RWPE1 (cell line): ENCODE measurements at regions not wholly inside any gene's neighbourhood (a gene's known extent, or its start where the extent isn't known, plus 50 kb on each side); places are given as distances from the start of the nearest gene placed in this dataset.

Experiments
- CTCF ChIA-PET: fragments of 350-600 bp; sonication (Branson Sonifier 250); formaldehyde crosslinking; extraction: SDS; loops from one replicate; lab custom pipeline; 2021; lab: Yijun Ruan, JAX
- POLR2A ChIA-PET: fragments of 400-600 bp; formaldehyde crosslinking; extraction: SDS; loops from one replicate; lab custom pipeline; 2020; ENCODE audit warnings: antibody characterized with exemption; ENCODE audit not compliant: low non-redundant PET; lab: Yijun Ruan, JAX
- DNase-seq: peaks from one replicate; pipeline ENCODE4 v3.0.0; 2012; ENCODE audit warnings: low spot score
- H3K27ac ChIP-seq: fragments of 450-650 bp; 2 replicates; pipeline ENCODE4 v1.5.1; 2017
- TF ChIP-seq, protein P1 (sequence below): fragments of 450-650 bp; conservative IDR thresholded peaks from 2 replicates; pipeline ENCODE4 v1.5.1; 2017; ENCODE audit warnings: low read depth, mild to moderate bottlenecking

DNA sequence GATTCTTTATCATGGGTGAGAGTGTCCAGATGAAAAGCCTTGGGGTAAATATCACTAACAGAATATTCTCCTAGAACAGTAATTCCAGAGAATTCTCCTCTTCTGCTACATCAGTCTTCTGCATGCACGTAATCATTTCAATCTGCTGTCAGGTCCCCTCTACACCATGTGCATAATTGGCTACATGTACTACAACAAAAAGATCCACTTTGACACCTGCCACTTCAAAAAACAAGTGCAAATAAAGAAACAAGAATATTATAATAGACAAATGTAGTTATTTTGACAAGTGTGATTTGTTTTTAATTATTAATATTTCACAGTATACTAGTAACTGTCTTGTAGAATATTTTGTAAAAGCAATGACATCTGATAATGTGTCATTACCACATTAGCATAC, 154.2 kb downstream of the SAMD5 start:
- ChIA-PET POLR2A (no interaction called here), CTCF (interaction anchor here (0.6 kb wide), 1 partner anchor 97 kb away, joined by 3 read pairs; no protein-coding TSS in a partner anchor)
- H3K27ac ChIP-seq = no peak overlapping the region
- no peak for DNase-seq
- TF ChIP-seq, protein P1, sequence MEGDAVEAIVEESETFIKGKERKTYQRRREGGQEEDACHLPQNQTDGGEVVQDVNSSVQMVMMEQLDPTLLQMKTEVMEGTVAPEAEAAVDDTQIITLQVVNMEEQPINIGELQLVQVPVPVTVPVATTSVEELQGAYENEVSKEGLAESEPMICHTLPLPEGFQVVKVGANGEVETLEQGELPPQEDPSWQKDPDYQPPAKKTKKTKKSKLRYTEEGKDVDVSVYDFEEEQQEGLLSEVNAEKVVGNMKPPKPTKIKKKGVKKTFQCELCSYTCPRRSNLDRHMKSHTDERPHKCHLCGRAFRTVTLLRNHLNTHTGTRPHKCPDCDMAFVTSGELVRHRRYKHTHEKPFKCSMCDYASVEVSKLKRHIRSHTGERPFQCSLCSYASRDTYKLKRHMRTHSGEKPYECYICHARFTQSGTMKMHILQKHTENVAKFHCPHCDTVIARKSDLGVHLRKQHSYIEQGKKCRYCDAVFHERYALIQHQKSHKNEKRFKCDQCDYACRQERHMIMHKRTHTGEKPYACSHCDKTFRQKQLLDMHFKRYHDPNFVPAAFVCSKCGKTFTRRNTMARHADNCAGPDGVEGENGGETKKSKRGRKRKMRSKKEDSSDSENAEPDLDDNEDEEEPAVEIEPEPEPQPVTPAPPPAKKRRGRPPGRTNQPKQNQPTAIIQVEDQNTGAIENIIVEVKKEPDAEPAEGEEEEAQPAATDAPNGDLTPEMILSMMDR = no peak

DNA sequence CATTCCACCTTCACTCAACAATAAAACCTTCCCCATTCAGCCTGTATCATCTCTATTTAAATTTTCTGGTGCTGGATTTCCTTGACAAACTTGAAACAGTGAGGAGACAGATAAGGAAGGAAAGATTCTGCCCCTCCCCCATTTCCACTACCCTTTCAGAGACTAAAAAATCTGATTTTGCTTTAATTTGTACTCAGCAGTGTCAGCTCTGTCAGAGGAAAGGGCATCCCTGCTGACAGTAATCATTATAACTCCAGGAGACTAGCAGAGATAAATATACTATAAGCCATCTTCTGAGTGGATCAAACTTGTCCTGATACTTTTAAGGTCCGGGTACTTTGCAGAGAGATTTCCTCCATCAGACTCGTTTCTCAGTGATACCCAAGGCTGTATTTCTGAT, 155.6 kb downstream of the SAMD5 start:
- POLR2A ChIA-PET = no interaction called here
- no peak overlapping the region for H3K27ac ChIP-seq
- no peak for DNase-seq
- CTCF ChIA-PET = interaction anchor here (0.6 kb wide), 1 partner anchor 200 kb away, joined by 4 read pairs; no protein-coding TSS in a partner anchor
- TF ChIP-seq, protein P1 = no peak

DNA sequence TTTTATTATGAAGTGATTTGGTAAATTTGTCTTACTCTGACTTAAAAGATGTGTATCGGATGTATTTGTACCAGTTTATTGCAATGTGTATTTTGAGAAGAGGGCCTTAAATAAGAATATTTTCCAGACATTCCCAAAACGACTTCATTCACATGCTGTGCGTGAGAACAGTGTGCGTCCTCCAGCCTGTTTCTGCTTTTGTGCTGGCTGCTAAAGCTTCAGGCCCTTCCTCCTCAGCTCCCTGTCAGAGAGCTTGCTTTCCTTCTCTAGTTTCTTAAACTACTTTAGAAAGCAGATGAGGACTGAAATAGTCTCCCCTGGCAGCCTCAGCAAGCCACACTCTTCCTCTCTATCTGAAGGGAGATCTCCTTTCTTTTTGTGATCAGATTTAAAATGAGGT, 157.8 kb downstream of the SAMD5 start:
- POLR2A ChIA-PET = no interaction called here
- no peak overlapping the region for H3K27ac ChIP-seq
- CTCF ChIA-PET = interaction anchor here (0.6 kb wide), 1 partner anchor 586 kb away, joined by 3 read pairs; no protein-coding TSS in a partner anchor
- DNase-seq = no peak
- TF ChIP-seq, protein P1 = no peak

DNA sequence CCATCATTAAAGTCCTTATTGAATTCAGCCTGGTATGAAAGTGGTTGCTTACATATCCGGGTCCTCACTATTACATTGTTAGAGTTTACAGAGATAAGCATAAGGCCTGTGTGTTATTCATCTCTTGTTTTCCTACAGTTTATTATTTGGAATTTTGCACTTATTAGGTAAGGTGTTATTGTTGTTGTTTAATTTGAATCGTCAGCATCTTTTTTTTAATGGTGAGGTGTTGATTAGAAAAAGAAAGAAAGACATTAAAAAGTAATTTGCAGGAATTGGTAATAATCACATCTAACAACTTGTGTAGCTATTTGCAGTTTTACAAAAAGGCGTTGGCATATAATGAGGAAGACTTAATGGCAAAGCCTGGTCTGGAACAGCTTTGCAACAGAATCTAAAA, 158.6 kb downstream of the SAMD5 start:
- POLR2A ChIA-PET = no interaction called here

DNA sequence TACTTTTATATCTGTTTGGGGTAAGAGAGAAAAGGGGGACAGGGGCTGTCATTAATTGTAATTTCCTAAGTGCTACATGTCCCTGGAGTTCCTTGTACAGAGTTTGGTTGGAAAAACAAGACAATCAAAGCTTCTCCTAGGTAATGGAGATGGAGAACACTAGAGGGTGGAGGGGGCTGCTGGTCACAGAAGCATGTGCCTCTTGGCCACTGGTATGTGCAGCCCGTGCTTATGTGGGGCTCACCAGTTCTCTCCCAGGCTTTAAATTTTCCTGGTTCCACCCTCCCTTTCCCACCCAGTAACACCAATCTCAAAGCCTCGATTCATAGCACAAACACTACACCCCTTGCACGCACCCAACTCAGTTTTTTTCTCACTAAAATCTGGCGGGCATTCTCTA, 165.6 kb downstream of the SAMD5 start:
- TF ChIP-seq, protein P1 = no peak
- no peak overlapping the region for H3K27ac ChIP-seq
- ChIA-PET CTCF (interaction anchor here (0.8 kb wide), 1 partner anchor 499 kb away, joined by 4 read pairs; no protein-coding TSS in a partner anchor), POLR2A (interaction anchor here (0.5 kb wide), 1 partner anchor 31 kb away, joined by 4 read pairs; no protein-coding TSS in a partner anchor)
- DNase-seq = no peak

More for the DNA sequence above, 158.6 kb downstream of the SAMD5 start:
- no peak overlapping the region for H3K27ac ChIP-seq
- TF ChIP-seq, protein P1 = no peak
- CTCF ChIA-PET = interaction anchor here (0.6 kb wide), 1 partner anchor 585 kb away, joined by 3 read pairs; no protein-coding TSS in a partner anchor
- no peak for DNase-seq

DNA sequence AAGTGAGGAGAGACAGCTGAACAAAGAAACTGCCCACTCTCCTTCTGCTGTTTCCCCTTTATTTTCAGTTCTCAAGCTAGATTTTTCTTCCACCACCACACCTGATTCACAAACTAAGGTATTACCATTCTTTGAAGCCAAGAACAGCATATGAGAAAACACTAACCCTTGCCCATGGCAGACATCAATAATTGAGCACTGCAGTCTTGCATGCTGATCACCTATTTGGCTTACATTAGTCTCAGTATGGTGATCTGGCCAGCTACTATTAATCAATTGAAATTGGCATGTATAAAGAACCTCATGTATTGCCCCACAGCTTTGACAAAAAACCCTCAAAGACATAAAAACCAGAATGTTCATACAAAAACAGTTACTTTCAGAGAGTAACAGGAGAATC, 166.3 kb downstream of the SAMD5 start:
- POLR2A ChIA-PET = no interaction called here
- TF ChIP-seq, protein P1 = no peak
- CTCF ChIA-PET = no interaction called here
- no peak for DNase-seq
- H3K27ac ChIP-seq = no peak overlapping the region
